WTC11 (cell line): ENCODE measurements at regions not wholly inside any gene's neighbourhood (a gene's known extent, or its start where the extent isn't known, plus 50 kb on each side); places are given as distances from the start of the nearest gene placed in this dataset.

Experiments used
- ATAC-seq: fragments of 200-7000 bp; cut with Tn5 transposase; 2 replicates; pipeline ENCODE4 v1.10.0; 2021; ENCODE audit warnings: mild to moderate bottlenecking, moderate library complexity
- CTCF ChIA-PET: fragments of 300-600 bp; sonication (Branson Sonifier 250); formaldehyde crosslinking; loops from one replicate; lab custom pipeline; 2021; ENCODE audit warnings: antibody characterized with exemption; lab: Charles Lee
- POLR2A ChIA-PET: fragments of 350-600 bp; sonication (Branson Sonifier 250); formaldehyde crosslinking; loops from one replicate; lab custom pipeline; 2021; ENCODE audit warnings: antibody characterized with exemption; lab: Charles Lee
- DNase-seq: peaks from one replicate; pipeline ENCODE4 v3.0.0; 2021; ENCODE audit warnings: low spot score
- H3K27ac Mint-ChIP-seq: 2 replicates; pipeline ENCODE4 v1.8.0; 2021; ENCODE audit warnings: mixed read lengths
- H3K27me3 Mint-ChIP-seq: 2 replicates; pipeline ENCODE4 v1.8.0; 2021; ENCODE audit warnings: low read depth, mild to moderate bottlenecking, moderate library complexity, mixed read lengths
- H3K36me3 Mint-ChIP-seq: 2 replicates; pipeline ENCODE4 v1.8.0; 2021; ENCODE audit warnings: mixed read lengths
- H3K4me1 Mint-ChIP-seq: 2 replicates; pipeline ENCODE4 v1.8.0; 2022; ENCODE audit warnings: mixed read lengths
- H3K4me3 Mint-ChIP-seq: 2 replicates; pipeline ENCODE4 v1.8.0; 2021; ENCODE audit warnings: mild to moderate bottlenecking, moderate library complexity, mixed read lengths
- H3K9me3 Mint-ChIP-seq: 2 replicates; pipeline ENCODE4 v1.8.0; 2021; ENCODE audit warnings: mixed read lengths
- CREM ChIP-seq: sonication (generic); formaldehyde crosslinking; IDR thresholded peaks from 2 replicates; pipeline ENCODE4 v1.8.1; 2022; ENCODE audit warnings: mild to moderate bottlenecking, missing genetic modification reagents, moderate library complexity
- GTF2I ChIP-seq: fragments of 250-450 bp; sonication (Bioruptor Pico); conservative IDR thresholded peaks from 2 replicates; pipeline ENCODE4 v1.4.0; 2021; ENCODE audit warnings: mild to moderate bottlenecking
- MXD4 ChIP-seq: fragments of 250-450 bp; sonication (Bioruptor Pico); IDR thresholded peaks from 2 replicates; pipeline ENCODE4 v1.8.0; 2021; ENCODE audit warnings: mild to moderate bottlenecking, moderate library complexity, borderline replicate concordance
- MYBL2 ChIP-seq: sonication (generic); formaldehyde crosslinking; IDR thresholded peaks from 2 replicates; pipeline ENCODE4 v1.8.1; 2023; ENCODE audit warnings: mild to moderate bottlenecking, moderate library complexity, missing genetic modification reagents
- NFATC4 ChIP-seq: fragments of 250-450 bp; sonication (Bioruptor Pico); IDR thresholded peaks from 2 replicates; pipeline ENCODE4 v1.9.0; 2021; ENCODE audit warnings: mild to moderate bottlenecking
- NR1H2 ChIP-seq: sonication (generic); formaldehyde crosslinking; IDR thresholded peaks from 2 replicates; pipeline ENCODE4 v1.9.0; 2021; ENCODE audit warnings: mild to moderate bottlenecking, moderate library complexity, missing genetic modification reagents
- OVOL2 ChIP-seq: fragments of 250-450 bp; sonication (Bioruptor Pico); IDR thresholded peaks from 2 replicates; pipeline ENCODE4 v1.9.0; 2021; ENCODE audit warnings: mild to moderate bottlenecking, borderline replicate concordance
- PRDM15 ChIP-seq: sonication (generic); formaldehyde crosslinking; IDR thresholded peaks from 2 replicates; pipeline ENCODE4 v1.8.0; 2022; ENCODE audit warnings: missing genetic modification reagents
- PRRX2 ChIP-seq: fragments of 250-450 bp; sonication (Bioruptor Pico); IDR thresholded peaks from 2 replicates; pipeline ENCODE4 v1.8.0; 2021; ENCODE audit warnings: mild to moderate bottlenecking
- SMAD3 ChIP-seq: sonication (generic); formaldehyde crosslinking; IDR thresholded peaks from 2 replicates; pipeline ENCODE4 v1.8.0; 2022; ENCODE audit warnings: missing genetic modification reagents, mild to moderate bottlenecking, borderline replicate concordance
- TCF7 ChIP-seq: sonication (generic); formaldehyde crosslinking; IDR thresholded peaks from 2 replicates; pipeline ENCODE4 v1.8.0; 2022; ENCODE audit warnings: mild to moderate bottlenecking, low read depth, missing genetic modification reagents, moderate library complexity
- TEAD1 ChIP-seq: sonication (generic); formaldehyde crosslinking; IDR thresholded peaks from 2 replicates; pipeline ENCODE4 v1.8.0; 2022; ENCODE audit warnings: mild to moderate bottlenecking, missing genetic modification reagents
- ZBTB21 ChIP-seq: sonication (generic); formaldehyde crosslinking; IDR thresholded peaks from 2 replicates; pipeline ENCODE4 v1.8.1; 2023; ENCODE audit warnings: mild to moderate bottlenecking, missing genetic modification reagents, borderline replicate concordance
- ZNF232 ChIP-seq: sonication (generic); formaldehyde crosslinking; IDR thresholded peaks from 2 replicates; pipeline ENCODE4 v1.8.0; 2022; ENCODE audit warnings: mild to moderate bottlenecking, missing genetic modification reagents
- ZNF423 ChIP-seq: fragments of 250-450 bp; sonication (Bioruptor Pico); IDR thresholded peaks from 2 replicates; pipeline ENCODE4 v2.1.2; 2022; ENCODE audit warnings: mild to moderate bottlenecking, moderate library complexity
- TF ChIP-seq, protein P1 (sequence below): fragments of 250-450 bp; sonication (Bioruptor Pico); IDR thresholded peaks from 2 replicates; pipeline ENCODE4 v1.9.0; 2021; ENCODE audit warnings: mild to moderate bottlenecking
- TF ChIP-seq, protein P2 (sequence below): sonication (generic); formaldehyde crosslinking; IDR thresholded peaks from 2 replicates; pipeline ENCODE4 v1.8.1; 2022; ENCODE audit warnings: missing genetic modification reagents, borderline replicate concordance
- TF ChIP-seq, protein P3 (sequence below): sonication (generic); formaldehyde crosslinking; IDR thresholded peaks from 2 replicates; pipeline ENCODE4 v1.8.1; 2022; ENCODE audit warnings: mild to moderate bottlenecking, missing genetic modification reagents, moderate library complexity, borderline replicate concordance

DNA sequence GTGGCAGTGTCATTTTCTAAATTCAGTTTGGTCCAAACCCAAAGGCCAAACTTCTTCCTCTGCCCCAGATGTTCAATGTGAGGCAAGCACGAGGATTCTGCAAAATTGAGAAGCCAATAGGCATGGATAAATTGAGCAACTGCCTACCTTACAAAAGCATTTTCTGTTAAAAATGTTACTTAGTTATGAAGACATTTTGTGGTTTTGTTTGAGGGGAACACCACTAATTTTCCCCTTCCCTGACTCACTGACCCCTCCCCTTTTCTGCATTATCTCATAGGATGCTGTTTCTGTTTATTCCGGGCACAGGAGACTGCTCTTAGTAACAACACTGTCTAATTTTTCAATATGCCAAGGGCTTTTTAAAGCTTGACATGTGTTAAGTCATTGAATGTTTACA is 462.8 kb downstream of the INSC start (continued):
- TF ChIP-seq, protein P1, sequence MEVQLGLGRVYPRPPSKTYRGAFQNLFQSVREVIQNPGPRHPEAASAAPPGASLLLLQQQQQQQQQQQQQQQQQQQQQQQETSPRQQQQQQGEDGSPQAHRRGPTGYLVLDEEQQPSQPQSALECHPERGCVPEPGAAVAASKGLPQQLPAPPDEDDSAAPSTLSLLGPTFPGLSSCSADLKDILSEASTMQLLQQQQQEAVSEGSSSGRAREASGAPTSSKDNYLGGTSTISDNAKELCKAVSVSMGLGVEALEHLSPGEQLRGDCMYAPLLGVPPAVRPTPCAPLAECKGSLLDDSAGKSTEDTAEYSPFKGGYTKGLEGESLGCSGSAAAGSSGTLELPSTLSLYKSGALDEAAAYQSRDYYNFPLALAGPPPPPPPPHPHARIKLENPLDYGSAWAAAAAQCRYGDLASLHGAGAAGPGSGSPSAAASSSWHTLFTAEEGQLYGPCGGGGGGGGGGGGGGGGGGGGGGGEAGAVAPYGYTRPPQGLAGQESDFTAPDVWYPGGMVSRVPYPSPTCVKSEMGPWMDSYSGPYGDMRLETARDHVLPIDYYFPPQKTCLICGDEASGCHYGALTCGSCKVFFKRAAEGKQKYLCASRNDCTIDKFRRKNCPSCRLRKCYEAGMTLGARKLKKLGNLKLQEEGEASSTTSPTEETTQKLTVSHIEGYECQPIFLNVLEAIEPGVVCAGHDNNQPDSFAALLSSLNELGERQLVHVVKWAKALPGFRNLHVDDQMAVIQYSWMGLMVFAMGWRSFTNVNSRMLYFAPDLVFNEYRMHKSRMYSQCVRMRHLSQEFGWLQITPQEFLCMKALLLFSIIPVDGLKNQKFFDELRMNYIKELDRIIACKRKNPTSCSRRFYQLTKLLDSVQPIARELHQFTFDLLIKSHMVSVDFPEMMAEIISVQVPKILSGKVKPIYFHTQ (CRISPR knock-in tag), result no peak
- TF ChIP-seq, all 79 proteins: peak for 0

DNA sequence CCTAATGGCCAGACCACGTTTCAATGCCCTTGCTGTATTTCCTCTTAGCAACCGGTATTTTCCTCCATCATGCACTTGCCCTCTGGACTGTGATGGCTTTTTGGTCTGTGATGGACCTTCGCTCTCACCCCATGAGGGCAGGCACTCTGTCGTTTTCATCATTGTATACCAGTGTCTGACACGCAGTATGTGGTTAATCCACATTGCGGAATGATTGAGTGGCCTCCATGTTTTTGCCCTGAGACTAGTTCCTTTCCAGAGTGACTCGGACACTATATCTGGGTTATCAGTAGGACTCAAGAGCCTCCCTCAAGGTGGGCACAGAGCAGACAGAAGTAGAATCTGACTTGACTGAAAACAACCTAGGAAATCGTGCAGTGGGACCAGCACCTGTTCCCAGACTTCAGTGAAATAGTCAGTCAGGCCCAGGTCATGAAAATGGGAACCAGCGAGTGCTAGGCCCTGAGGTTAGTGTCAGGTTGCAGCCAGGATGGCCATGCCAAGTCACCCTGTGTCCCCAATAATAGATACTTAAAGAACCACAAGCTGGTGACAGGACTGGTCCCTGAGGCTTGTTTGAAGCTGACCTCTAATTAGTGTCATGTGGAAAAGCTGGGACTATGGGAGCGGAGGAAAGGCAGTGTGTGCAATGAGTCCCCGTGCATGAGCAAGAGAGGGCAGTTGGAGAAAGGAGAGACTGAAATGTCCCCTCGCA is 464.7 kb downstream of the INSC start:
- Mint-ChIP-seq H3K27ac (no peak overlapping the region), H3K4me1 (peaks cover 6% of the 10 kb centered on the region; the same call in 1 of the 2 replicates), H3K9me3 (no peaks in the 10 kb centered on the region), H3K4me3 (no peak overlapping the region), H3K36me3 (no peaks in the 10 kb centered on the region), H3K27me3 (no peaks in the 10 kb centered on the region; the same call in 1 of the 2 replicates)
- DNase-seq (no peak), ATAC-seq (no peak)
- no peak for TF ChIP-seq TCF7 (CRISPR knock-in tag)
- TF ChIP-seq TEAD1, result no peak
- TF ChIP-seq, protein P2, sequence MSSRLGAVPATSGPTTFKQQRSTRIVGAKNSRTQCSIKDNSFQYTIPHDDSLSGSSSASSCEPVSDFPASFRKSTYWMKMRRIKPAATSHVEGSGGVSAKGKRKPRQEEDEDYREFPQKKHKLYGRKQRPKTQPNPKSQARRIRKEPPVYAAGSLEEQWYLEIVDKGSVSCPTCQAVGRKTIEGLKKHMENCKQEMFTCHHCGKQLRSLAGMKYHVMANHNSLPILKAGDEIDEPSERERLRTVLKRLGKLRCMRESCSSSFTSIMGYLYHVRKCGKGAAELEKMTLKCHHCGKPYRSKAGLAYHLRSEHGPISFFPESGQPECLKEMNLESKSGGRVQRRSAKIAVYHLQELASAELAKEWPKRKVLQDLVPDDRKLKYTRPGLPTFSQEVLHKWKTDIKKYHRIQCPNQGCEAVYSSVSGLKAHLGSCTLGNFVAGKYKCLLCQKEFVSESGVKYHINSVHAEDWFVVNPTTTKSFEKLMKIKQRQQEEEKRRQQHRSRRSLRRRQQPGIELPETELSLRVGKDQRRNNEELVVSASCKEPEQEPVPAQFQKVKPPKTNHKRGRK, result no peak
- no peak for TF ChIP-seq GTF2I (CRISPR knock-in tag)
- TF ChIP-seq OVOL2 (CRISPR knock-in tag), result no peak
- TF ChIP-seq SMAD3 (CRISPR knock-in tag), result no peak
- TF ChIP-seq, protein P3, sequence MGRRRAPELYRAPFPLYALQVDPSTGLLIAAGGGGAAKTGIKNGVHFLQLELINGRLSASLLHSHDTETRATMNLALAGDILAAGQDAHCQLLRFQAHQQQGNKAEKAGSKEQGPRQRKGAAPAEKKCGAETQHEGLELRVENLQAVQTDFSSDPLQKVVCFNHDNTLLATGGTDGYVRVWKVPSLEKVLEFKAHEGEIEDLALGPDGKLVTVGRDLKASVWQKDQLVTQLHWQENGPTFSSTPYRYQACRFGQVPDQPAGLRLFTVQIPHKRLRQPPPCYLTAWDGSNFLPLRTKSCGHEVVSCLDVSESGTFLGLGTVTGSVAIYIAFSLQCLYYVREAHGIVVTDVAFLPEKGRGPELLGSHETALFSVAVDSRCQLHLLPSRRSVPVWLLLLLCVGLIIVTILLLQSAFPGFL, result no peak
- TF ChIP-seq ZBTB21 (CRISPR knock-in tag), result no peak
- no peak for TF ChIP-seq ZNF423 (CRISPR knock-in tag)
- no peak for TF ChIP-seq ZNF232
- no peak for TF ChIP-seq NR1H2
- no peak for TF ChIP-seq PRRX2 (CRISPR knock-in tag)
- no peak for TF ChIP-seq NFATC4 (CRISPR knock-in tag)
- TF ChIP-seq MYBL2 (CRISPR knock-in tag), result no peak
- no peak for TF ChIP-seq CREM
- TF ChIP-seq PRDM15 (CRISPR knock-in tag), result no peak
- no peak for TF ChIP-seq MXD4 (CRISPR knock-in tag)
- ChIA-PET CTCF (no interaction called here), POLR2A (no interaction called here)
